Endothelial cell of umbilical vein (primary cell): ENCODE measurements at regions not wholly inside any gene's neighbourhood (a gene's known extent, or its start where the extent isn't known, plus 50 kb on each side); places are given as distances from the start of the nearest gene placed in this dataset.

Experiments used
- BruUV-seq: library from RNA; stranded (reverse); fragments of 400-500 nt; replicated peaks from 2 replicates; lab custom pipeline; 2021; lab: Mats Ljungman, UMichigan
- CTCF ChIA-PET: fragments of 300-600, 350-600 bp; sonication (Branson Sonifier 250); formaldehyde crosslinking; loops from one replicate; lab custom pipeline; 2021; ENCODE audit warnings: antibody characterized with exemption, inconsistent platforms; lab: Charles Lee
- POLR2A ChIA-PET: fragments of 300-600, 350-600 bp; sonication (Branson Sonifier 250); formaldehyde crosslinking; loops from one replicate; lab custom pipeline; 2021; ENCODE audit warnings: antibody characterized with exemption, inconsistent platforms; lab: Charles Lee
- DNase-seq: peaks from one replicate; pipeline ENCODE4 v3.0.0-alpha.2; 2011; ENCODE audit warnings: low read depth, low spot score
- FAIRE-seq: peaks from 2 replicates; lab custom pipeline; 2011; peaks lifted over from hg19 to GRCh38; lab: Jason Lieb, UNC
- H2AFZ ChIP-seq: 2 replicates; pipeline ENCODE4 v1.6.0; 2012; ENCODE audit warnings: low read depth, low read length, control low read depth, inconsistent platforms
- H3K27ac ChIP-seq: 2 replicates; pipeline ENCODE4 v1.5.1; 2011; ENCODE audit warnings: low read depth, mild to moderate bottlenecking, control low read depth, low read length, moderate library complexity; ENCODE audit not compliant: insufficient read depth
- H3K27me3 ChIP-seq, 2 experiments: 2 replicates each; pipeline versions ENCODE4 v1.6.0 to v1.6.1; 2011; ENCODE audit warnings: low read length in 2 of 2, mixed read lengths in 1 of 2; ENCODE audit not compliant: control insufficient read depth in 2 of 2, insufficient read depth in 2 of 2
- H3K36me3 ChIP-seq, 2 experiments: 2 replicates in 1 of 2; 3 replicates in 1 of 2; pipeline ENCODE4 v1.5.1; 2011; ENCODE audit warnings: low read length in 2 of 2, mild to moderate bottlenecking in 1 of 2, moderate library complexity in 1 of 2; ENCODE audit not compliant: control insufficient read depth in 2 of 2, insufficient read depth in 2 of 2; ENCODE audit errors: extremely low read depth in 1 of 2
- H3K4me1 ChIP-seq: 3 replicates; pipeline ENCODE4 v1.5.1; 2011; ENCODE audit warnings: mild to moderate bottlenecking, low read length; ENCODE audit not compliant: control insufficient read depth, insufficient read depth; ENCODE audit errors: extremely low read depth
- H3K4me2 ChIP-seq: 2 replicates; pipeline ENCODE4 v1.6.1; 2011; ENCODE audit warnings: low read length, control low read depth, mixed read lengths; ENCODE audit not compliant: insufficient read depth
- H3K4me3 ChIP-seq, 3 experiments: fragments of 200-600 bp in 1 of 3; sonication (generic), shearing (Covaris generic) in 1 of 3; replicated peaks in 1 of 3; 2 replicates each; pipeline ENCODE4 v1.5.1; 2011 to 2016; ENCODE audit warnings: control low read depth in 3 of 3, low read length in 3 of 3, mild to moderate bottlenecking in 2 of 3, inconsistent platforms in 1 of 3, low read depth in 1 of 3, moderate library complexity in 1 of 3; ENCODE audit not compliant: insufficient read depth in 1 of 3
- H3K79me2 ChIP-seq: 2 replicates; pipeline ENCODE4 v1.6.0; 2012; ENCODE audit warnings: low read length, inconsistent platforms; ENCODE audit not compliant: control insufficient read depth, insufficient read depth
- H3K9ac ChIP-seq: replicated peaks from 2 replicates; pipeline ENCODE3; 2011; ENCODE audit warnings: low read length, control low read depth; ENCODE audit not compliant: insufficient read depth; ENCODE audit errors: extremely low read depth
- H3K9me1 ChIP-seq: replicated peaks from 3 replicates; pipeline ENCODE4 v1.6.0; 2011; ENCODE audit warnings: mild to moderate bottlenecking, low read length; ENCODE audit not compliant: control insufficient read depth, insufficient read depth; ENCODE audit errors: extremely low read depth
- H3K9me3 ChIP-seq: replicated peaks from 2 replicates; pipeline ENCODE4 v1.5.1; 2012; ENCODE audit warnings: low read length, inconsistent platforms; ENCODE audit not compliant: control insufficient read depth, insufficient read depth
- H4K20me1 ChIP-seq: replicated peaks from 2 replicates; pipeline ENCODE3; 2011; ENCODE audit warnings: mild to moderate bottlenecking, low read length; ENCODE audit not compliant: control insufficient read depth, insufficient read depth; ENCODE audit errors: extremely low read depth
- EZH2 ChIP-seq: IDR thresholded peaks from 2 replicates; pipeline ENCODE4 v1.6.1; 2012; ENCODE audit warnings: borderline replicate concordance, low read depth, mild to moderate bottlenecking, moderate library complexity, low read length, inconsistent platforms; ENCODE audit not compliant: severe bottlenecking
- FOS ChIP-seq: IDR thresholded peaks from 2 replicates; pipeline ENCODE4 v1.6.1; 2011; ENCODE audit warnings: mild to moderate bottlenecking, low read length, moderate library complexity, borderline replicate concordance; ENCODE audit not compliant: insufficient read depth
- GATA2 ChIP-seq: IDR thresholded peaks from 2 replicates; pipeline ENCODE4 v1.7.0; 2011; ENCODE audit warnings: low read depth, mild to moderate bottlenecking, moderate library complexity, mixed read lengths, low read length; ENCODE audit not compliant: insufficient read length, insufficient read depth
- JUN ChIP-seq: IDR thresholded peaks from 2 replicates; pipeline ENCODE4 v1.6.1; 2011; ENCODE audit warnings: borderline replicate concordance, low read depth; ENCODE audit not compliant: insufficient read length, insufficient read depth
- MYC ChIP-seq: IDR thresholded peaks from one replicate; pipeline ENCODE4 v1.6.1; 2011; ENCODE audit warnings: mild to moderate bottlenecking, low read depth, low read length
- POLR2A ChIP-seq: IDR thresholded peaks from 2 replicates; pipeline ENCODE4 v1.6.1; 2012; ENCODE audit warnings: low read depth, mild to moderate bottlenecking, control low read depth, low read length
- POLR2AphosphoS5 ChIP-seq: IDR thresholded peaks from 2 replicates; pipeline ENCODE4 v1.6.1; 2012; ENCODE audit warnings: low read depth, mild to moderate bottlenecking, control low read depth, low read length, moderate library complexity; ENCODE audit not compliant: insufficient read depth
- dilution Hi-C: fragments of 300-500 bp; cut with MboI; formaldehyde crosslinking; loops from one replicate; pipeline ENCODE4 v1.15.0; 2019; ENCODE audit warnings: low sequenced_read_pairs; ENCODE audit not compliant: extremely low pct_ligation_motif_present
- intact Hi-C: fragments of 100-400 bp; cut with micrococcal nuclease; formaldehyde crosslinking; loops from one replicate; pipeline ENCODE4 v1.10.0; 2022
- TF ChIP-seq, protein P1 (sequence below): IDR thresholded peaks from 2 replicates; pipeline ENCODE4 v1.6.1; 2011; ENCODE audit not compliant: insufficient read depth, insufficient read length
- TF ChIP-seq, protein P2 (sequence below), 2 donors: IDR thresholded peaks; 1 replicate in 1 of 2; 2 replicates in 1 of 2; pipeline ENCODE4 v1.5.1; 2011; ENCODE audit warnings: low read length in 2 of 2, mild to moderate bottlenecking in 2 of 2, moderate library complexity in 2 of 2, control low read depth in 1 of 2, inconsistent platforms in 1 of 2, low read depth in 1 of 2; ENCODE audit not compliant: insufficient read depth in 1 of 2; ENCODE audit errors: extremely low read depth in 1 of 2

GRCh38 chr22:48376428-48376827 lies 1451.2 kb downstream of the BRD1 start:
- H2AFZ ChIP-seq = no peak overlapping the region
- no peaks in the 10 kb centered on the region for H3K79me2 ChIP-seq
- ChIA-PET POLR2A (no interaction called here), CTCF (no interaction called here)
- no TSS peak for BruUV-seq
- TF ChIP-seq, protein P1, sequence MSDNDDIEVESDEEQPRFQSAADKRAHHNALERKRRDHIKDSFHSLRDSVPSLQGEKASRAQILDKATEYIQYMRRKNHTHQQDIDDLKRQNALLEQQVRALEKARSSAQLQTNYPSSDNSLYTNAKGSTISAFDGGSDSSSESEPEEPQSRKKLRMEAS = no peak
- no peak for TF ChIP-seq POLR2A
- TF ChIP-seq, protein P2, sequence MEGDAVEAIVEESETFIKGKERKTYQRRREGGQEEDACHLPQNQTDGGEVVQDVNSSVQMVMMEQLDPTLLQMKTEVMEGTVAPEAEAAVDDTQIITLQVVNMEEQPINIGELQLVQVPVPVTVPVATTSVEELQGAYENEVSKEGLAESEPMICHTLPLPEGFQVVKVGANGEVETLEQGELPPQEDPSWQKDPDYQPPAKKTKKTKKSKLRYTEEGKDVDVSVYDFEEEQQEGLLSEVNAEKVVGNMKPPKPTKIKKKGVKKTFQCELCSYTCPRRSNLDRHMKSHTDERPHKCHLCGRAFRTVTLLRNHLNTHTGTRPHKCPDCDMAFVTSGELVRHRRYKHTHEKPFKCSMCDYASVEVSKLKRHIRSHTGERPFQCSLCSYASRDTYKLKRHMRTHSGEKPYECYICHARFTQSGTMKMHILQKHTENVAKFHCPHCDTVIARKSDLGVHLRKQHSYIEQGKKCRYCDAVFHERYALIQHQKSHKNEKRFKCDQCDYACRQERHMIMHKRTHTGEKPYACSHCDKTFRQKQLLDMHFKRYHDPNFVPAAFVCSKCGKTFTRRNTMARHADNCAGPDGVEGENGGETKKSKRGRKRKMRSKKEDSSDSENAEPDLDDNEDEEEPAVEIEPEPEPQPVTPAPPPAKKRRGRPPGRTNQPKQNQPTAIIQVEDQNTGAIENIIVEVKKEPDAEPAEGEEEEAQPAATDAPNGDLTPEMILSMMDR (IDR thresholded peaks at IDR 0.05; ENCODE audit: extremely low read depth in 1 of 2, insufficient read depth in 1 of 2, low read depth in 1 of 2, low read length in 2 of 2) = no peak
- no peak for TF ChIP-seq POLR2AphosphoS5
- no peak for TF ChIP-seq MYC
- no peak for TF ChIP-seq GATA2
- no peak for TF ChIP-seq JUN
- TF ChIP-seq FOS = no peak
- no peak for TF ChIP-seq EZH2
- no peak overlapping the region for H3K4me2 ChIP-seq
- no peaks in the 10 kb centered on the region for H3K4me1 ChIP-seq
- H3K9me1 ChIP-seq = no peaks in the 10 kb centered on the region
- no peak for FAIRE-seq
- H4K20me1 ChIP-seq = no peaks in the 10 kb centered on the region
- intact Hi-C loops = no loop called here
- dilution Hi-C loops = no loop called here
- H3K4me3 ChIP-seq = no peak overlapping the region
- H3K27me3 ChIP-seq = no peaks in the 10 kb centered on the region
- H3K36me3 ChIP-seq = no peaks in the 10 kb centered on the region
- no peak overlapping the region for H3K27ac ChIP-seq
- no peak for DNase-seq
- peaks cover 3% of the 10 kb centered on the region for H3K9me3 ChIP-seq
- H3K9ac ChIP-seq = no peak overlapping the region
